Lower leg skin (tissue), 3 donors: ENCODE measurements at regions not wholly inside any gene's neighbourhood (a gene's known extent, or its start where the extent isn't known, plus 50 kb on each side); places are given as distances from the start of the nearest gene placed in this dataset.

Experiments used
- POLR2A ChIP-seq, 2 donors: fragments of 450-650 bp; IDR thresholded peaks; one replicate each; pipeline ENCODE4 v1.6.1; 2016 to 2017; ENCODE audit warnings: antibody characterized with exemption in 2 of 2, mild to moderate bottlenecking in 1 of 2, moderate library complexity in 1 of 2
- TF ChIP-seq, protein P1 (sequence below), 3 donors: fragments of 450-650 bp; IDR thresholded peaks; one replicate each; pipeline ENCODE4 v1.5.1; 2016; ENCODE audit warnings: antibody characterized with exemption in 3 of 3, mild to moderate bottlenecking in 3 of 3, moderate library complexity in 2 of 3

DNA sequence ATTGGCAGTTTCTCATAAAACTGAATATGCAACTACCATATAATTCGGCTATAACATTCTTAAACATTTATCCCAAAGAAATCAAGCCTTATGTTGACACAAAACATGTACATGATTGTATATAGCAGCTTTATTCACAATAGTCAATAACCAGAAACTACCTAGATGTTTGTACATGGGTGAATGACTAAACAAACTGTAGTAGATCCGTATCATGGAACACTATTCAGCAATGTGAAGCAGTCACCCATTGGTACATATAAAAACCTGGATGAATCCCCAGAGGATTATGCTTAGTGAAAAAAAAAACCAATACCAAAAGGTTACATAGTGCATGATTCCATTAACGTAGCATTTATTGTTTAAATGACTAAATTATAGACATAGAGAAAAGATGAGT is 471.7 kb upstream of the KLHL1 start:
- TF ChIP-seq, protein P1, sequence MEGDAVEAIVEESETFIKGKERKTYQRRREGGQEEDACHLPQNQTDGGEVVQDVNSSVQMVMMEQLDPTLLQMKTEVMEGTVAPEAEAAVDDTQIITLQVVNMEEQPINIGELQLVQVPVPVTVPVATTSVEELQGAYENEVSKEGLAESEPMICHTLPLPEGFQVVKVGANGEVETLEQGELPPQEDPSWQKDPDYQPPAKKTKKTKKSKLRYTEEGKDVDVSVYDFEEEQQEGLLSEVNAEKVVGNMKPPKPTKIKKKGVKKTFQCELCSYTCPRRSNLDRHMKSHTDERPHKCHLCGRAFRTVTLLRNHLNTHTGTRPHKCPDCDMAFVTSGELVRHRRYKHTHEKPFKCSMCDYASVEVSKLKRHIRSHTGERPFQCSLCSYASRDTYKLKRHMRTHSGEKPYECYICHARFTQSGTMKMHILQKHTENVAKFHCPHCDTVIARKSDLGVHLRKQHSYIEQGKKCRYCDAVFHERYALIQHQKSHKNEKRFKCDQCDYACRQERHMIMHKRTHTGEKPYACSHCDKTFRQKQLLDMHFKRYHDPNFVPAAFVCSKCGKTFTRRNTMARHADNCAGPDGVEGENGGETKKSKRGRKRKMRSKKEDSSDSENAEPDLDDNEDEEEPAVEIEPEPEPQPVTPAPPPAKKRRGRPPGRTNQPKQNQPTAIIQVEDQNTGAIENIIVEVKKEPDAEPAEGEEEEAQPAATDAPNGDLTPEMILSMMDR (IDR thresholded peaks at IDR 0.05) = no peak
- no peak for TF ChIP-seq POLR2A (IDR thresholded peaks at IDR 0.05)
